ENCODE measurements at regions not wholly inside any gene's neighbourhood (a gene's known extent, or its start where the extent isn't known, plus 50 kb on each side); places are given as distances from the start of the nearest gene placed in this dataset.

DNA sequence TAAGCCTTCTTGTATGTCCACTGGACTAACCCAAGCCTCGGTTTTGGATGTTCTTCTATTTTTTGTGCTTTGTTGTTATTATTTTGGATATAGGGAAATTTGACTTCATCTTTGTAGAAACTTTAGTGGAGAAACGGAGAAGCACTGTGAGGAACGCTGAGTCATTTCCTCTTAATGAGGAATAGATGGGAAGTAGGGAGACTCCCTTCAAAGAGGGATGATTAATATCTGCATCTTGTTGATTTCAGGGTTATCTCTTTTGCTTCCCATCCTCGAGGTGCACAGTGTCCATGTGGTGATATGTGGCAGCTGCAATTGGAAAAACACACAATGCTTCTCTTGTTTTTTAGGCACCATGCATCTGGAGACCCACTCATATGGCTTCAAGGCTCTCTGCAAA lies 1147.9 kb downstream of the NLGN4X start:
- Histone ChIP-seq H3K9me3 (ENCODE audit: control insufficient read depth, low read depth, low read length) (no peaks in the 10 kb centered on the region), H3K79me2 (ENCODE audit: control insufficient read depth, insufficient read depth, low read length) (no peaks in the 10 kb centered on the region), H3K36me3 (ENCODE audit: control insufficient read depth in 2 of 2, extremely low read depth in 1 of 2, insufficient read depth in 2 of 2, low read length in 2 of 2) (no peaks in the 10 kb centered on the region), H3K4me3 (ENCODE audit: control insufficient read depth in 2 of 3, extremely low read depth in 1 of 3, insufficient read depth in 2 of 3, low read depth in 1 of 3, low read length in 3 of 3) (no peak overlapping the region), H3K4me1 (ENCODE audit: control insufficient read depth, extremely low read depth, insufficient read depth, low read length) (no peaks in the 10 kb centered on the region), H2AFZ (ENCODE audit: control insufficient read depth, low read length) (no peak overlapping the region), H4K20me1 (ENCODE audit: control insufficient read depth, extremely low read depth, insufficient read depth, low read length) (no peaks in the 10 kb centered on the region), H3K9ac (ENCODE audit: control insufficient read depth, extremely low read depth, insufficient read depth, low read length) (no peak overlapping the region), H3K9me1 (ENCODE audit: control insufficient read depth, extremely low read depth, insufficient read depth, low read length) (no peaks in the 10 kb centered on the region), H3K27ac (ENCODE audit: control insufficient read depth, insufficient read depth, low read length) (no peak overlapping the region), H3K27me3 (ENCODE audit: control insufficient read depth, extremely low read depth, insufficient read depth, low read length) (no peaks in the 10 kb centered on the region), H3K4me2 (ENCODE audit: control insufficient read depth, extremely low read depth, insufficient read depth, low read depth, low read length) (no peak overlapping the region)
- FAIRE-seq, result no peak
- dilution Hi-C loops (cut with MboI; ENCODE audit: extremely low pct_ligation_motif_present, low sequenced_read_pairs), result no loop called here
- TF ChIP-seq, protein P1, sequence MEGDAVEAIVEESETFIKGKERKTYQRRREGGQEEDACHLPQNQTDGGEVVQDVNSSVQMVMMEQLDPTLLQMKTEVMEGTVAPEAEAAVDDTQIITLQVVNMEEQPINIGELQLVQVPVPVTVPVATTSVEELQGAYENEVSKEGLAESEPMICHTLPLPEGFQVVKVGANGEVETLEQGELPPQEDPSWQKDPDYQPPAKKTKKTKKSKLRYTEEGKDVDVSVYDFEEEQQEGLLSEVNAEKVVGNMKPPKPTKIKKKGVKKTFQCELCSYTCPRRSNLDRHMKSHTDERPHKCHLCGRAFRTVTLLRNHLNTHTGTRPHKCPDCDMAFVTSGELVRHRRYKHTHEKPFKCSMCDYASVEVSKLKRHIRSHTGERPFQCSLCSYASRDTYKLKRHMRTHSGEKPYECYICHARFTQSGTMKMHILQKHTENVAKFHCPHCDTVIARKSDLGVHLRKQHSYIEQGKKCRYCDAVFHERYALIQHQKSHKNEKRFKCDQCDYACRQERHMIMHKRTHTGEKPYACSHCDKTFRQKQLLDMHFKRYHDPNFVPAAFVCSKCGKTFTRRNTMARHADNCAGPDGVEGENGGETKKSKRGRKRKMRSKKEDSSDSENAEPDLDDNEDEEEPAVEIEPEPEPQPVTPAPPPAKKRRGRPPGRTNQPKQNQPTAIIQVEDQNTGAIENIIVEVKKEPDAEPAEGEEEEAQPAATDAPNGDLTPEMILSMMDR (optimal IDR thresholded peaks at IDR 0.05 in 1 of 3, IDR thresholded peaks at IDR 0.05 in 1 of 3, conservative IDR thresholded peaks at IDR 0.05 in 1 of 3; ENCODE audit: extremely low read depth in 1 of 3, insufficient read depth in 2 of 3, low read length in 3 of 3), result no peak
- TF ChIP-seq EZH2 (IDR thresholded peaks at IDR 0.05; ENCODE audit: low read length), result no peak
- no peak for DNase-seq (ENCODE audit: low read depth, low spot score)

DNA sequence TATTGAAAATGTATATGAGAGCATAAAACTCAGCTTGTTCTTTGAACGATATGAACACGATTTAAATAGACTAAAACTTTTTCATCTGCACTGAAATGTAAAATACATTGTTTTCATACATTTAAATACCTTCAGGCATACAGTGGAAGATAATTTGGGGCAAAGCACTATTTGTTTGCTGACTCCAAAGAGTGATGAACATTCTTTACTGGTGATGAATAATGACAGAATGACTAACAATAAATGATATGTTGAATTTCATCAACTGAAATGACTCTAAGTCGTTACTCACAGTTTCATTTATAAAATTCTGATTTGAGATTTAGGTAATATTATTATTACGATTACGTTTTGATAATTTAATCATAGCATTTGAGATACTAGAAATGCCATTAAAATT lies 1160.1 kb downstream of the NLGN4X start:
- FAIRE-seq (no peak), DNase-seq (ENCODE audit: low read depth, low spot score) (no peak)
- no peak overlapping the region for H2AFZ ChIP-seq (ENCODE audit: control insufficient read depth, low read length)
- H3K4me2 ChIP-seq (ENCODE audit: control insufficient read depth, extremely low read depth, insufficient read depth, low read depth, low read length), result no peak overlapping the region
- dilution Hi-C loops (cut with MboI; ENCODE audit: extremely low pct_ligation_motif_present, low sequenced_read_pairs), result no loop called here
- H3K27ac ChIP-seq (ENCODE audit: control insufficient read depth, insufficient read depth, low read length), result no peak overlapping the region
- no peak overlapping the region for H3K4me3 ChIP-seq (ENCODE audit: control insufficient read depth in 2 of 3, extremely low read depth in 1 of 3, insufficient read depth in 2 of 3, low read depth in 1 of 3, low read length in 3 of 3)
- no peaks in the 10 kb centered on the region for H4K20me1 ChIP-seq (ENCODE audit: control insufficient read depth, extremely low read depth, insufficient read depth, low read length)
- no peaks in the 10 kb centered on the region for H3K36me3 ChIP-seq (ENCODE audit: control insufficient read depth in 2 of 2, extremely low read depth in 1 of 2, insufficient read depth in 2 of 2, low read length in 2 of 2)
- no peaks in the 10 kb centered on the region for H3K27me3 ChIP-seq (ENCODE audit: control insufficient read depth, extremely low read depth, insufficient read depth, low read length)
- no peak for TF ChIP-seq EZH2 (IDR thresholded peaks at IDR 0.05; ENCODE audit: low read length)
- TF ChIP-seq, protein P1 (optimal IDR thresholded peaks at IDR 0.05 in 1 of 3, IDR thresholded peaks at IDR 0.05 in 1 of 3, conservative IDR thresholded peaks at IDR 0.05 in 1 of 3; ENCODE audit: extremely low read depth in 1 of 3, insufficient read depth in 2 of 3, low read length in 3 of 3), result no peak
- no peaks in the 10 kb centered on the region for H3K79me2 ChIP-seq (ENCODE audit: control insufficient read depth, insufficient read depth, low read length)
- H3K9ac ChIP-seq (ENCODE audit: control insufficient read depth, extremely low read depth, insufficient read depth, low read length), result no peak overlapping the region
- H3K4me1 ChIP-seq (ENCODE audit: control insufficient read depth, extremely low read depth, insufficient read depth, low read length), result no peaks in the 10 kb centered on the region
- H3K9me1 ChIP-seq (ENCODE audit: control insufficient read depth, extremely low read depth, insufficient read depth, low read length), result no peaks in the 10 kb centered on the region
- H3K9me3 ChIP-seq (ENCODE audit: control insufficient read depth, low read depth, low read length), result peaks cover 3% of the 10 kb centered on the region
